Transverse colon (tissue), 4 donors: ENCODE measurements at regions not wholly inside any gene's neighbourhood (a gene's known extent, or its start where the extent isn't known, plus 50 kb on each side); places are given as distances from the start of the nearest gene placed in this dataset.

Experiments used
- EP300 ChIP-seq: sonication (generic); formaldehyde crosslinking; IDR thresholded peaks from one replicate; pipeline ENCODE4 v1.6.1; 2017; ENCODE audit warnings: antibody characterized with exemption, low read depth
- POLR2A ChIP-seq: fragments of 450-650 bp; IDR thresholded peaks from one replicate; pipeline ENCODE4 v1.6.1; 2016; ENCODE audit warnings: antibody characterized with exemption, mild to moderate bottlenecking, moderate library complexity
- POLR2AphosphoS5 ChIP-seq, 3 donors: sonication (generic); formaldehyde crosslinking; IDR thresholded peaks; one replicate each; pipeline ENCODE4 v1.6.1; 2016; ENCODE audit warnings: antibody characterized with exemption in 3 of 3
- TF ChIP-seq, protein P1 (sequence below), 5 experiments: fragments of 200-600 bp in 3 of 5; fragments of 450-650 bp in 2 of 5; sonication (generic) in 3 of 5; IDR thresholded peaks; 1 replicate in 2 of 5; 2 replicates in 3 of 5; pipeline ENCODE4 v1.5.1; 2016 to 2017; ENCODE audit warnings: antibody characterized with exemption in 5 of 5, inconsistent platforms in 3 of 5, mild to moderate bottlenecking in 2 of 5, moderate library complexity in 1 of 5

DNA sequence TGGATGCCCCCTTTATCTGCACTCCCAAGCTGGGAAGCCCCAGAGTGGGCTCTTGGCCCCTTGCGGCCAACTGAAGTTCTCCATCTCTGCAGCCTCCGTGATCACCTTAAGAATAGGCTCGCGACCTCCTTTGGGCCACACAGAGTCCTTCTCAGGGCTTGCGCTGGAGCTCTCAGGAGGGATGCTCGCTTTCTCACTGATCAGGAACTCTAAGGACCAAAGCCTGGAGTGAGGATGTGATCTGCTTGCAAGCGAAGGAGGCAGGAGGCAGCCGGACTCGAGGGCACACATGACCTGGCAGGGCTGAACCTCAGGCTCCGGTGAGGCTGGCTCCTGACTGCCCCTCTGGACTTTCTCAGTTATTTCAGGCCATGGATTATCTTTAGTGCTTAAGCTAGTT is 192.1 kb upstream of the MKI67 start:
- TF ChIP-seq, protein P1, sequence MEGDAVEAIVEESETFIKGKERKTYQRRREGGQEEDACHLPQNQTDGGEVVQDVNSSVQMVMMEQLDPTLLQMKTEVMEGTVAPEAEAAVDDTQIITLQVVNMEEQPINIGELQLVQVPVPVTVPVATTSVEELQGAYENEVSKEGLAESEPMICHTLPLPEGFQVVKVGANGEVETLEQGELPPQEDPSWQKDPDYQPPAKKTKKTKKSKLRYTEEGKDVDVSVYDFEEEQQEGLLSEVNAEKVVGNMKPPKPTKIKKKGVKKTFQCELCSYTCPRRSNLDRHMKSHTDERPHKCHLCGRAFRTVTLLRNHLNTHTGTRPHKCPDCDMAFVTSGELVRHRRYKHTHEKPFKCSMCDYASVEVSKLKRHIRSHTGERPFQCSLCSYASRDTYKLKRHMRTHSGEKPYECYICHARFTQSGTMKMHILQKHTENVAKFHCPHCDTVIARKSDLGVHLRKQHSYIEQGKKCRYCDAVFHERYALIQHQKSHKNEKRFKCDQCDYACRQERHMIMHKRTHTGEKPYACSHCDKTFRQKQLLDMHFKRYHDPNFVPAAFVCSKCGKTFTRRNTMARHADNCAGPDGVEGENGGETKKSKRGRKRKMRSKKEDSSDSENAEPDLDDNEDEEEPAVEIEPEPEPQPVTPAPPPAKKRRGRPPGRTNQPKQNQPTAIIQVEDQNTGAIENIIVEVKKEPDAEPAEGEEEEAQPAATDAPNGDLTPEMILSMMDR (IDR thresholded peaks at IDR 0.05): no peak
- TF ChIP-seq POLR2A (no peak), POLR2AphosphoS5 (IDR thresholded peaks at IDR 0.05) (no peak), EP300 (no peak)
